HepG2 (cell line): ENCODE measurements at regions not wholly inside any gene's neighbourhood (a gene's known extent, or its start where the extent isn't known, plus 50 kb on each side); places are given as distances from the start of the nearest gene placed in this dataset.

Experiments
- CTCF ChIP-seq: sonication (generic); formaldehyde crosslinking; IDR thresholded peaks from 2 replicates; pipeline ENCODE4 v1.5.0; 2020; ENCODE audit warnings: mild to moderate bottlenecking, missing genetic modification reagents, moderate library complexity
- EZH2 ChIP-seq: conservative IDR thresholded peaks from 2 replicates; pipeline ENCODE4 v1.6.1; 2012; ENCODE audit warnings: mild to moderate bottlenecking, low read depth, low read length, moderate library complexity
- FOXA1 ChIP-seq, 2 experiments: fragments of 450-650 bp in 1 of 2; sonication (generic) in 1 of 2; formaldehyde crosslinking in 1 of 2; IDR thresholded peaks; 2 replicates each; pipeline versions ENCODE4 v1.4.0 to v1.6.1; 2016 to 2020; ENCODE audit warnings: missing genetic modification reagents in 1 of 2
- GATAD2A ChIP-seq: IDR thresholded peaks from 2 replicates; pipeline ENCODE4 v1.6.1; 2016
- GLI4 ChIP-seq: sonication (generic); formaldehyde crosslinking; IDR thresholded peaks from 2 replicates; pipeline ENCODE4 v1.5.1; 2020; ENCODE audit warnings: missing genetic modification reagents, mild to moderate bottlenecking, moderate library complexity, borderline replicate concordance
- HNF4A ChIP-seq: sonication (generic); formaldehyde crosslinking; IDR thresholded peaks from 2 replicates; pipeline ENCODE4 v1.4.0; 2020; ENCODE audit warnings: missing genetic modification reagents
- JDP2 ChIP-seq: sonication (generic); formaldehyde crosslinking; IDR thresholded peaks from 2 replicates; pipeline ENCODE4 v1.8.1; 2022; ENCODE audit warnings: missing genetic modification reagents, borderline replicate concordance
- SNAPC4 ChIP-seq: sonication (generic); formaldehyde crosslinking; IDR thresholded peaks from 2 replicates; pipeline ENCODE4 v1.4.0; 2020; ENCODE audit warnings: mild to moderate bottlenecking, missing genetic modification reagents
- SSRP1 ChIP-seq: IDR thresholded peaks from 2 replicates; pipeline ENCODE4 v1.6.1; 2016; ENCODE audit warnings: control low read depth
- THAP8 ChIP-seq: sonication (generic); formaldehyde crosslinking; IDR thresholded peaks from 2 replicates; pipeline ENCODE4 v1.5.1; 2020; ENCODE audit warnings: missing genetic modification reagents, mild to moderate bottlenecking, borderline replicate concordance
- ZNF142 ChIP-seq: sonication (generic); formaldehyde crosslinking; IDR thresholded peaks from 2 replicates; pipeline ENCODE4 v1.4.0; 2020; ENCODE audit warnings: missing genetic modification reagents
- ZNF235 ChIP-seq: sonication (generic); formaldehyde crosslinking; IDR thresholded peaks from 2 replicates; pipeline ENCODE4 v1.8.1; 2023; ENCODE audit warnings: mild to moderate bottlenecking, missing genetic modification reagents, borderline replicate concordance
- ZNF263 ChIP-seq: sonication (generic); formaldehyde crosslinking; IDR thresholded peaks from 2 replicates; pipeline ENCODE4 v1.4.0; 2020; ENCODE audit warnings: missing genetic modification reagents
- ZNF501 ChIP-seq: sonication (generic); formaldehyde crosslinking; IDR thresholded peaks from 2 replicates; pipeline ENCODE4 v1.5.1; 2020; ENCODE audit warnings: mild to moderate bottlenecking, moderate library complexity, missing genetic modification reagents
- ZNF788 ChIP-seq: sonication (generic); formaldehyde crosslinking; IDR thresholded peaks from 2 replicates; pipeline ENCODE4 v1.5.0; 2020; ENCODE audit warnings: mild to moderate bottlenecking, missing genetic modification reagents, borderline replicate concordance

- no peak for TF ChIP-seq ZNF142 (CRISPR knock-in tag)
- no peak for TF ChIP-seq ZNF235 (CRISPR knock-in tag)
- peak; percentile 91 for TF ChIP-seq ZNF501
- peak; percentile 96 for TF ChIP-seq HNF4A (CRISPR knock-in tag)
- peak; percentile 68; the same call in 1 of the 2 replicates for TF ChIP-seq GLI4 (CRISPR knock-in tag)
- TF ChIP-seq ZNF263 (CRISPR knock-in tag), result no peak
- peak; percentile 36; the same call in 1 of the 2 replicates for TF ChIP-seq CTCF (CRISPR knock-in tag)
- TF ChIP-seq FOXA1 (IDR thresholded peaks at IDR 0.05), result no peak
- TF ChIP-seq FOXA1 (CRISPR knock-in tag; IDR thresholded peaks at IDR 0.05), result peak; percentile 88
- 0 out of 2 replicates have a peak, but pooled peaks have one; percentile 65 for TF ChIP-seq SNAPC4
- TF ChIP-seq JDP2 (CRISPR knock-in tag), result peak; percentile 86; the same call in 1 of the 2 replicates
- TF ChIP-seq THAP8, result no peak
- no peak for TF ChIP-seq SSRP1
- TF ChIP-seq GATAD2A (CRISPR knock-in tag), result peak; percentile 96
- no peak for TF ChIP-seq EZH2
- TF ChIP-seq ZNF788, result peak; percentile 99
These were observed 115.9 kb upstream of the TBX3 start (continued) for GRCh38 chr12:114799574-114800487.
